Ishikawa (cell line): ENCODE measurements at regions not wholly inside any gene's neighbourhood (a gene's known extent, or its start where the extent isn't known, plus 50 kb on each side); places are given as distances from the start of the nearest gene placed in this dataset.

ENCODE experiments used
- EP300 ChIP-seq: IDR thresholded peaks from 2 replicates; pipeline ENCODE4 v1.6.1; 2012; ENCODE audit warnings: borderline replicate concordance
- MAX ChIP-seq: IDR thresholded peaks from 2 replicates; pipeline ENCODE4 v1.6.1; 2012
- RAD21 ChIP-seq: IDR thresholded peaks from 2 replicates; pipeline ENCODE4 v1.6.1; 2012; ENCODE audit warnings: low read depth
- REST ChIP-seq: IDR thresholded peaks from 2 replicates; pipeline ENCODE4 v1.6.1; 2012; ENCODE audit warnings: low read depth, mild to moderate bottlenecking

GRCh38 chr5:118679264-118679940 lies 308.9 kb downstream of the DTWD2 start:
- TF ChIP-seq RAD21 = no peak
- TF ChIP-seq EP300 = no peak
- no peak for TF ChIP-seq REST
- TF ChIP-seq MAX = no peak
